DOHH2 (cell line): ENCODE measurements at regions not wholly inside any gene's neighbourhood (a gene's known extent, or its start where the extent isn't known, plus 50 kb on each side); places are given as distances from the start of the nearest gene placed in this dataset.

Source experiments
- H3F3A ChIP-seq: fragments of 200-600 bp; sonication (generic), shearing (Covaris generic); 2 replicates; pipeline ENCODE4 v1.6.0; 2016; ENCODE audit warnings: antibody characterized with exemption, mild to moderate bottlenecking; ENCODE audit not compliant: control insufficient read depth, insufficient read depth
- H3K27ac ChIP-seq: fragments of 200-600 bp; sonication (generic); 2 replicates; pipeline ENCODE4 v1.5.1; 2014; ENCODE audit warnings: low read depth, mild to moderate bottlenecking, low read length, moderate library complexity
- H3K27me3 ChIP-seq: fragments of 200-600 bp; sonication (generic); 2 replicates; pipeline ENCODE4 v1.6.1; 2014; ENCODE audit warnings: mild to moderate bottlenecking, low read length, mixed read lengths; ENCODE audit not compliant: control insufficient read depth
- H3K36me3 ChIP-seq: fragments of 200-600 bp; sonication (generic); 2 replicates; pipeline ENCODE4 v1.6.1; 2014; ENCODE audit warnings: mild to moderate bottlenecking, low read length, moderate library complexity, mixed read lengths; ENCODE audit not compliant: control insufficient read depth
- H3K4me1 ChIP-seq: fragments of 200-600 bp; sonication (generic); 2 replicates; pipeline ENCODE4 v1.6.1; 2014; ENCODE audit warnings: mild to moderate bottlenecking, low read length, mixed read lengths; ENCODE audit not compliant: control insufficient read depth
- H3K4me2 ChIP-seq: fragments of 200-600 bp; sonication (generic); 2 replicates; pipeline ENCODE4 v1.6.0; 2014; ENCODE audit warnings: mild to moderate bottlenecking, low read length, moderate library complexity
- H3K4me3 ChIP-seq: fragments of 200-600 bp; sonication (generic); 2 replicates; pipeline ENCODE4 v1.5.1; 2014; ENCODE audit warnings: mild to moderate bottlenecking, low read length, mixed read lengths
- H3K79me2 ChIP-seq: fragments of 200-600 bp; sonication (generic); 2 replicates; pipeline ENCODE4 v1.6.1; 2014; ENCODE audit warnings: mild to moderate bottlenecking, low read length, mixed read lengths; ENCODE audit not compliant: control insufficient read depth
- H3K9me2 ChIP-seq: fragments of 200-600 bp; sonication (generic); replicated peaks from 2 replicates; pipeline ENCODE4 v1.6.1; 2014; ENCODE audit warnings: mild to moderate bottlenecking, low read length, mixed read lengths; ENCODE audit not compliant: control insufficient read depth
- H3K9me3 ChIP-seq: fragments of 200-600 bp; sonication (generic); 2 replicates; pipeline ENCODE4 v1.6.1; 2014; ENCODE audit warnings: antibody characterized with exemption, low read length, mixed read lengths; ENCODE audit not compliant: control insufficient read depth, insufficient read depth
- H4K20me1 ChIP-seq: fragments of 200-600 bp; sonication (generic); 2 replicates; pipeline ENCODE4 v1.6.0; 2014; ENCODE audit warnings: low read depth, mild to moderate bottlenecking, antibody characterized with exemption, low read length, moderate library complexity; ENCODE audit not compliant: control insufficient read depth, insufficient read depth
- EZH2phosphoT487 ChIP-seq: fragments of 200-600 bp; sonication (generic); IDR thresholded peaks from 2 replicates; pipeline ENCODE4 v1.6.1; 2017; ENCODE audit warnings: borderline replicate concordance, mild to moderate bottlenecking, antibody characterized with exemption, low read length, moderate library complexity, mixed read lengths
- TF ChIP-seq, protein P1 (sequence below): fragments of 200-600 bp; sonication (generic); IDR thresholded peaks from one replicate; pipeline ENCODE4 v1.5.1; 2014; ENCODE audit warnings: antibody characterized with exemption, mild to moderate bottlenecking, low read depth, low read length; ENCODE audit not compliant: poor library complexity, severe bottlenecking

DNA sequence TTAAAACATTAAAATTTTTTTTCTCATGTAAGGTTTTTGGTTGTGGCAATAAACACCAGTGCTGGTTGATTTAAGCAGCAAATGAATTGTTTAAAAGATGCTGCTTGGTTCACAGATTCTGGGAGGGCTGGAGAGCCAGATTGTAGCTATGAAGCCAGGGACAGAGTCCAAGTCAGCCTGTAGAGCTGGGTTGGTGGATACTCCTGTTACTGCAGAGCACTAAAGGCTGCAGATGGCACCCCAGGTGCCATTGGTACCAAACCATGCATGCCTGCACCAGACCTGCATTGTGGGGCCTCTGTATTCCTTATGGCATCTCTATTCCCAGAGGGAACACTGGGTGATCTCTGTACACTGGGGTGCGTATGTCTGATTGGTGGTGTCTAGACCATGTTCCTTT is 113.3 kb downstream of the SNAPC1 start:
- Histone ChIP-seq H3K27ac (no peak overlapping the region), H3K27me3 (peaks cover 11% of the 10 kb centered on the region), H3K4me1 (peaks cover 7% of the 10 kb centered on the region)

DNA sequence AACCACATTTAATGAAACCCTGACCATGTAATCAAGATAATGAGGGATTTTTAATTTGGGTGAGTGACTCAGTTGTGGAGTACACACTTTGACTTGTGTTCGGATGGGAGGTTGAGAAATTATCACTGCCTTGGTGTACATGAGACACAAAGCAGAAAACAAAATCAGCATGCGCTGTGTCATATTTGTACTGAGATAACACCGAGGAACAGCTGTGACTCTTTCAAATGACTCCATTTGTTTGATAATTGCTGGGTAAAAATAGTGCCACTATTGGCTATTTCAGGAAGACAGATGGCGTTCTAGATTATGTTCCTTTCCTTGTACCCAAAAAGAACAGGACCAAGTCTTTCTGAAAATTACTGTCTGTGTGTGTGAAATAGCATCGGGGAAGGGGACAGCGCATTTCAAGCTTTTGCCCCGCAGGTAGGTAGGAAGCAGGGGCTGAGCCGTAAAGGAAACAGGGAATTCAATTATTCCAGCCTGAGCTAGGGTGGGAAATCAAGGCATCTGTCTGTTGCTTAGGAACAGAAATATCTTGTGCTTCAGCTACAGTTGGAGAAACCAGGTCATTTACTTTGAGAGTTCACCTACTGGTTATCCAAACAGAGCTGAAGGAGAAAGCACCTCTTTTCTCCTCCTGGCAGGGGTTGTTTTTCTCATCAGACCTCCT is 114.3 kb downstream of the SNAPC1 start:
- TF ChIP-seq EZH2phosphoT487, result no peak
- TF ChIP-seq, protein P1, sequence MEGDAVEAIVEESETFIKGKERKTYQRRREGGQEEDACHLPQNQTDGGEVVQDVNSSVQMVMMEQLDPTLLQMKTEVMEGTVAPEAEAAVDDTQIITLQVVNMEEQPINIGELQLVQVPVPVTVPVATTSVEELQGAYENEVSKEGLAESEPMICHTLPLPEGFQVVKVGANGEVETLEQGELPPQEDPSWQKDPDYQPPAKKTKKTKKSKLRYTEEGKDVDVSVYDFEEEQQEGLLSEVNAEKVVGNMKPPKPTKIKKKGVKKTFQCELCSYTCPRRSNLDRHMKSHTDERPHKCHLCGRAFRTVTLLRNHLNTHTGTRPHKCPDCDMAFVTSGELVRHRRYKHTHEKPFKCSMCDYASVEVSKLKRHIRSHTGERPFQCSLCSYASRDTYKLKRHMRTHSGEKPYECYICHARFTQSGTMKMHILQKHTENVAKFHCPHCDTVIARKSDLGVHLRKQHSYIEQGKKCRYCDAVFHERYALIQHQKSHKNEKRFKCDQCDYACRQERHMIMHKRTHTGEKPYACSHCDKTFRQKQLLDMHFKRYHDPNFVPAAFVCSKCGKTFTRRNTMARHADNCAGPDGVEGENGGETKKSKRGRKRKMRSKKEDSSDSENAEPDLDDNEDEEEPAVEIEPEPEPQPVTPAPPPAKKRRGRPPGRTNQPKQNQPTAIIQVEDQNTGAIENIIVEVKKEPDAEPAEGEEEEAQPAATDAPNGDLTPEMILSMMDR, result no peak
- Histone ChIP-seq H3K4me3 (no peak overlapping the region), H3K4me2 (no peak overlapping the region), H4K20me1 (no peaks in the 10 kb centered on the region), H3K27ac (no peak overlapping the region), H3K36me3 (no peaks in the 10 kb centered on the region), H3K79me2 (no peaks in the 10 kb centered on the region), H3K4me1 (peaks cover 7% of the 10 kb centered on the region), H3K9me3 (no peaks in the 10 kb centered on the region), H3F3A (no peaks in the 10 kb centered on the region), H3K9me2 (no peaks in the 10 kb centered on the region), H3K27me3 (peaks cover 11% of the 10 kb centered on the region)

More for the DNA sequence above, 113.3 kb downstream of the SNAPC1 start:
- Histone ChIP-seq H3K4me3 (no peak overlapping the region), H3K9me2 (no peaks in the 10 kb centered on the region), H3F3A (no peaks in the 10 kb centered on the region), H4K20me1 (no peaks in the 10 kb centered on the region), H3K9me3 (no peaks in the 10 kb centered on the region), H3K36me3 (no peaks in the 10 kb centered on the region), H3K79me2 (no peaks in the 10 kb centered on the region), H3K4me2 (no peak overlapping the region)
- TF ChIP-seq, protein P1, result no peak
- TF ChIP-seq EZH2phosphoT487, result no peak

DNA sequence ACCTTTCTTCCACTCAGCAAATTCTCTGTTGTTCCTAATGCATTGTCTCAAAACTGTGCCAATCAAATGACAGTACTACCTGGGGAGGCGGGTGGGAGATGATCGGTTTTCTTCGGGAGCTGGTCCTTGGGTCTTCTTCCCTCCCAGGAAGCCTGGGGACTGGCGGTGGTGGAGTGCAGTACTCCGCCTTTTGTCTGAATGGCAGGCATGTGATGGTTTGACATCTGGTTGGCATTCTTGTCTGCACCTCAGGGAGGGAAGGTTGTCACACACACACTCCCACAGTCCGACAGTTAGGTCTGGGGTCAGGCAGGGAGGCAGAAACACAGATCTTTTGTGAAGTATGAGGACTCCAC is 114.8 kb downstream of the SNAPC1 start:
- Histone ChIP-seq H3K4me1 (peaks cover 7% of the 10 kb centered on the region), H3F3A (no peaks in the 10 kb centered on the region), H3K4me2 (no peak overlapping the region), H3K4me3 (no peak overlapping the region), H3K9me2 (no peaks in the 10 kb centered on the region), H4K20me1 (no peaks in the 10 kb centered on the region), H3K36me3 (no peaks in the 10 kb centered on the region), H3K27me3 (peaks cover 11% of the 10 kb centered on the region), H3K79me2 (no peaks in the 10 kb centered on the region), H3K9me3 (no peaks in the 10 kb centered on the region), H3K27ac (no peak overlapping the region)
- TF ChIP-seq EZH2phosphoT487, result no peak
- TF ChIP-seq, protein P1, result no peak
